SK-N-SH treated with all-trans-retinoic acid at 6 μM for 48 hours (cell line): ENCODE measurements at regions not wholly inside any gene's neighbourhood (a gene's known extent, or its start where the extent isn't known, plus 50 kb on each side); places are given as distances from the start of the nearest gene placed in this dataset.
"Not testable (repeated sequence)": the region's sequence is repeated elsewhere in the genome, so short reads cannot be mapped to it uniquely, and the experiment has no call there.

Experiments used
- GLIS3 ChIP-seq: fragments of 250-450 bp; sonication (Bioruptor Pico); IDR thresholded peaks from 2 replicates; pipeline ENCODE4 v1.5.0; 2020; ENCODE audit warnings: mild to moderate bottlenecking, moderate library complexity
- OSR1 ChIP-seq: fragments of 250-450 bp; sonication (Bioruptor Pico); IDR thresholded peaks from 2 replicates; pipeline ENCODE4 v1.8.0; 2022; ENCODE audit warnings: moderate library complexity, mild to moderate bottlenecking, inconsistent platforms
- RARB ChIP-seq: fragments of 250-450 bp; sonication (Bioruptor Pico); IDR thresholded peaks from 2 replicates; pipeline ENCODE4 v1.8.0; 2021; ENCODE audit warnings: mild to moderate bottlenecking, moderate library complexity
- SNAI2 ChIP-seq: fragments of 250-450 bp; sonication (Bioruptor Pico); IDR thresholded peaks from 2 replicates; pipeline ENCODE4 v1.5.0; 2020; ENCODE audit warnings: mild to moderate bottlenecking, moderate library complexity
- TCF4 ChIP-seq: fragments of 250-450 bp; sonication (Bioruptor Pico); IDR thresholded peaks from 2 replicates; pipeline ENCODE4 v1.8.0; 2021; ENCODE audit warnings: mild to moderate bottlenecking, moderate library complexity, borderline replicate concordance
- TOX ChIP-seq: fragments of 250-450 bp; sonication (Bioruptor Pico); IDR thresholded peaks from 2 replicates; pipeline ENCODE4 v1.8.0; 2021; ENCODE audit warnings: mild to moderate bottlenecking, moderate library complexity, borderline replicate concordance
- ZFP3 ChIP-seq: fragments of 250-450 bp; sonication (Bioruptor Pico); IDR thresholded peaks from 2 replicates; pipeline ENCODE4 v1.5.0; 2020; ENCODE audit warnings: mild to moderate bottlenecking, moderate library complexity
- ZFP30 ChIP-seq: fragments of 450-650 bp; formaldehyde crosslinking; IDR thresholded peaks from 2 replicates; pipeline ENCODE4 v1.5.0; 2022; ENCODE audit warnings: mild to moderate bottlenecking, moderate library complexity
- ZNF8 ChIP-seq: fragments of 450-650 bp; formaldehyde crosslinking; IDR thresholded peaks from 2 replicates; pipeline ENCODE4 v1.5.0; 2020; ENCODE audit warnings: mild to moderate bottlenecking, moderate library complexity
- TF ChIP-seq, protein P1 (sequence below): fragments of 250-450 bp; sonication (Bioruptor Pico); IDR thresholded peaks from 2 replicates; pipeline ENCODE4 v1.5.0; 2020; ENCODE audit warnings: mild to moderate bottlenecking, moderate library complexity
- TF ChIP-seq, protein P2 (sequence below): fragments of 250-450 bp; sonication (Bioruptor Pico); IDR thresholded peaks from 2 replicates; pipeline ENCODE4 v1.8.0; 2020; ENCODE audit warnings: mild to moderate bottlenecking, moderate library complexity, borderline replicate concordance
- TF ChIP-seq, protein P3 (sequence below): fragments of 250-450 bp; sonication (Bioruptor Pico); IDR thresholded peaks from 2 replicates; pipeline ENCODE4 v1.5.1; 2020; ENCODE audit warnings: low read depth, mild to moderate bottlenecking, moderate library complexity
- TF ChIP-seq, protein P4 (sequence below): fragments of 250-450 bp; sonication (Bioruptor Pico); IDR thresholded peaks from 2 replicates; pipeline ENCODE4 v1.5.1; 2021; ENCODE audit warnings: mild to moderate bottlenecking, moderate library complexity
- TF ChIP-seq, protein P5 (sequence below): fragments of 250-450 bp; sonication (Bioruptor Pico); IDR thresholded peaks from 2 replicates; pipeline ENCODE4 v1.8.0; 2021; ENCODE audit warnings: low read depth, mild to moderate bottlenecking, moderate library complexity, borderline replicate concordance

DNA sequence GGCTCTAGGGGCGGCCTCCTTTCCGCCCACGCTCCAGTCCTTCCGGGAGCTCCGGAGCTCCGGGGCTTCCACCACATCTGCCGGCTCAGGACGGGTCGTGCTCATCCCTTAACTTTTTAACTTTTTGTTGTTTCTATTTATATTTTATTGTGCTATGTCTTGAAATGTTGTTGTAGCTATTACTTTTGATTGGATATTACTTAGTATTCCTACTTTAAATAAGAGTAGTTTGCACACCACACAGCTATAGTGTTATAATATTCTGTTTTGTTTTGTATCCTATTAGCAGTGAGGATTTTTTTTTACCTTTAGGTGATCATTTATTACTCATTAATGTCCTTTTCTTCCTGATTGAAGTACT lies 1612.9 kb downstream of the SPATA31A7 start:
- TF ChIP-seq, protein P1, sequence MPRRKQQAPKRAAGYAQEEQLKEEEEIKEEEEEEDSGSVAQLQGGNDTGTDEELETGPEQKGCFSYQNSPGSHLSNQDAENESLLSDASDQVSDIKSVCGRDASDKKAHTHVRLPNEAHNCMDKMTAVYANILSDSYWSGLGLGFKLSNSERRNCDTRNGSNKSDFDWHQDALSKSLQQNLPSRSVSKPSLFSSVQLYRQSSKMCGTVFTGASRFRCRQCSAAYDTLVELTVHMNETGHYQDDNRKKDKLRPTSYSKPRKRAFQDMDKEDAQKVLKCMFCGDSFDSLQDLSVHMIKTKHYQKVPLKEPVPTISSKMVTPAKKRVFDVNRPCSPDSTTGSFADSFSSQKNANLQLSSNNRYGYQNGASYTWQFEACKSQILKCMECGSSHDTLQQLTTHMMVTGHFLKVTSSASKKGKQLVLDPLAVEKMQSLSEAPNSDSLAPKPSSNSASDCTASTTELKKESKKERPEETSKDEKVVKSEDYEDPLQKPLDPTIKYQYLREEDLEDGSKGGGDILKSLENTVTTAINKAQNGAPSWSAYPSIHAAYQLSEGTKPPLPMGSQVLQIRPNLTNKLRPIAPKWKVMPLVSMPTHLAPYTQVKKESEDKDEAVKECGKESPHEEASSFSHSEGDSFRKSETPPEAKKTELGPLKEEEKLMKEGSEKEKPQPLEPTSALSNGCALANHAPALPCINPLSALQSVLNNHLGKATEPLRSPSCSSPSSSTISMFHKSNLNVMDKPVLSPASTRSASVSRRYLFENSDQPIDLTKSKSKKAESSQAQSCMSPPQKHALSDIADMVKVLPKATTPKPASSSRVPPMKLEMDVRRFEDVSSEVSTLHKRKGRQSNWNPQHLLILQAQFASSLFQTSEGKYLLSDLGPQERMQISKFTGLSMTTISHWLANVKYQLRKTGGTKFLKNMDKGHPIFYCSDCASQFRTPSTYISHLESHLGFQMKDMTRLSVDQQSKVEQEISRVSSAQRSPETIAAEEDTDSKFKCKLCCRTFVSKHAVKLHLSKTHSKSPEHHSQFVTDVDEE, result not testable (repeated sequence)
- TF ChIP-seq ZFP3; RARB (CRISPR knock-in tag); ZNF8 (CRISPR knock-in tag); OSR1 (CRISPR knock-in tag); TCF4 (CRISPR knock-in tag); ZFP30 (CRISPR knock-in tag); TOX (CRISPR knock-in tag); GLIS3 (CRISPR knock-in tag); SNAI2 (CRISPR knock-in tag): not testable (repeated sequence)
- TF ChIP-seq, protein P2, sequence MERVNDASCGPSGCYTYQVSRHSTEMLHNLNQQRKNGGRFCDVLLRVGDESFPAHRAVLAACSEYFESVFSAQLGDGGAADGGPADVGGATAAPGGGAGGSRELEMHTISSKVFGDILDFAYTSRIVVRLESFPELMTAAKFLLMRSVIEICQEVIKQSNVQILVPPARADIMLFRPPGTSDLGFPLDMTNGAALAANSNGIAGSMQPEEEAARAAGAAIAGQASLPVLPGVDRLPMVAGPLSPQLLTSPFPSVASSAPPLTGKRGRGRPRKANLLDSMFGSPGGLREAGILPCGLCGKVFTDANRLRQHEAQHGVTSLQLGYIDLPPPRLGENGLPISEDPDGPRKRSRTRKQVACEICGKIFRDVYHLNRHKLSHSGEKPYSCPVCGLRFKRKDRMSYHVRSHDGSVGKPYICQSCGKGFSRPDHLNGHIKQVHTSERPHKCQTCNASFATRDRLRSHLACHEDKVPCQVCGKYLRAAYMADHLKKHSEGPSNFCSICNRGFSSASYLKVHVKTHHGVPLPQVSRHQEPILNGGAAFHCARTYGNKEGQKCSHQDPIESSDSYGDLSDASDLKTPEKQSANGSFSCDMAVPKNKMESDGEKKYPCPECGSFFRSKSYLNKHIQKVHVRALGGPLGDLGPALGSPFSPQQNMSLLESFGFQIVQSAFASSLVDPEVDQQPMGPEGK, result not testable (repeated sequence)
- TF ChIP-seq, protein P3, sequence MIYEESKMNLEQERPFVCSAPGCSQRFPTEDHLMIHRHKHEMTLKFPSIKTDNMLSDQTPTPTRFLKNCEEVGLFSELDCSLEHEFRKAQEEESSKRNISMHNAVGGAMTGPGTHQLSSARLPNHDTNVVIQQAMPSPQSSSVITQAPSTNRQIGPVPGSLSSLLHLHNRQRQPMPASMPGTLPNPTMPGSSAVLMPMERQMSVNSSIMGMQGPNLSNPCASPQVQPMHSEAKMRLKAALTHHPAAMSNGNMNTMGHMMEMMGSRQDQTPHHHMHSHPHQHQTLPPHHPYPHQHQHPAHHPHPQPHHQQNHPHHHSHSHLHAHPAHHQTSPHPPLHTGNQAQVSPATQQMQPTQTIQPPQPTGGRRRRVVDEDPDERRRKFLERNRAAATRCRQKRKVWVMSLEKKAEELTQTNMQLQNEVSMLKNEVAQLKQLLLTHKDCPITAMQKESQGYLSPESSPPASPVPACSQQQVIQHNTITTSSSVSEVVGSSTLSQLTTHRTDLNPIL (CRISPR knock-in tag), result not testable (repeated sequence)
- TF ChIP-seq, protein P4, sequence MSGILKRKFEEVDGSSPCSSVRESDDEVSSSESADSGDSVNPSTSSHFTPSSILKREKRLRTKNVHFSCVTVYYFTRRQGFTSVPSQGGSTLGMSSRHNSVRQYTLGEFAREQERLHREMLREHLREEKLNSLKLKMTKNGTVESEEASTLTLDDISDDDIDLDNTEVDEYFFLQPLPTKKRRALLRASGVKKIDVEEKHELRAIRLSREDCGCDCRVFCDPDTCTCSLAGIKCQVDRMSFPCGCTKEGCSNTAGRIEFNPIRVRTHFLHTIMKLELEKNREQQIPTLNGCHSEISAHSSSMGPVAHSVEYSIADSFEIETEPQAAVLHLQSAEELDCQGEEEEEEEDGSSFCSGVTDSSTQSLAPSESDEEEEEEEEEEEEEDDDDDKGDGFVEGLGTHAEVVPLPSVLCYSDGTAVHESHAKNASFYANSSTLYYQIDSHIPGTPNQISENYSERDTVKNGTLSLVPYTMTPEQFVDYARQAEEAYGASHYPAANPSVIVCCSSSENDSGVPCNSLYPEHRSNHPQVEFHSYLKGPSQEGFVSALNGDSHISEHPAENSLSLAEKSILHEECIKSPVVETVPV (CRISPR knock-in tag), result not testable (repeated sequence)
- TF ChIP-seq, protein P5, sequence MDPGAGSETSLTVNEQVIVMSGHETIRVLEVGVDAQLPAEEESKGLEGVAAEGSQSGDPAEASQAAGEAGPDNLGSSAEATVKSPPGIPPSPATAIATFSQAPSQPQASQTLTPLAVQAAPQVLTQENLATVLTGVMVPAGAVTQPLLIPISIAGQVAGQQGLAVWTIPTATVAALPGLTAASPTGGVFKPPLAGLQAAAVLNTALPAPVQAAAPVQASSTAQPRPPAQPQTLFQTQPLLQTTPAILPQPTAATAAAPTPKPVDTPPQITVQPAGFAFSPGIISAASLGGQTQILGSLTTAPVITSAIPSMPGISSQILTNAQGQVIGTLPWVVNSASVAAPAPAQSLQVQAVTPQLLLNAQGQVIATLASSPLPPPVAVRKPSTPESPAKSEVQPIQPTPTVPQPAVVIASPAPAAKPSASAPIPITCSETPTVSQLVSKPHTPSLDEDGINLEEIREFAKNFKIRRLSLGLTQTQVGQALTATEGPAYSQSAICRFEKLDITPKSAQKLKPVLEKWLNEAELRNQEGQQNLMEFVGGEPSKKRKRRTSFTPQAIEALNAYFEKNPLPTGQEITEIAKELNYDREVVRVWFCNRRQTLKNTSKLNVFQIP (CRISPR knock-in tag), result not testable (repeated sequence)
